ENCODE measurements at regions not wholly inside any gene's neighbourhood (a gene's known extent, or its start where the extent isn't known, plus 50 kb on each side); places are given as distances from the start of the nearest gene placed in this dataset.

GRCh38 chr19:29336425-29336824, 123.5 kb upstream of the UQCRFS1 start:
- Histone ChIP-seq H3K27me3 (ENCODE audit: control insufficient read depth in 1 of 2, insufficient read depth in 2 of 2, low read length in 1 of 2) (no peaks in the 10 kb centered on the region), H3K4me3 (ENCODE audit: low read length in 2 of 2) (no peak overlapping the region), H3K36me3 (ENCODE audit: control insufficient read depth in 1 of 2, insufficient read depth in 2 of 2, low read length in 1 of 2) (no peaks in the 10 kb centered on the region), H3K4me1 (ENCODE audit: control insufficient read depth in 1 of 2, insufficient read depth in 2 of 2, low read length in 2 of 2) (no peaks in the 10 kb centered on the region), H3K27ac (ENCODE audit: low read depth in 1 of 2, low read length in 2 of 2) (no peak overlapping the region), H3K9me3 (ENCODE audit: control insufficient read depth, low read length) (peaks cover 3% of the 10 kb centered on the region)
- intact Hi-C loops (cut with DNase I), result no loop called here
- ATAC-seq (ENCODE audit: low FRiP score), result no peak
- DNase-seq, result no peak
- 63 to 65% methylated on average over 5 of the region's 5 CpGs for WGBS, 2 donors

DNA sequence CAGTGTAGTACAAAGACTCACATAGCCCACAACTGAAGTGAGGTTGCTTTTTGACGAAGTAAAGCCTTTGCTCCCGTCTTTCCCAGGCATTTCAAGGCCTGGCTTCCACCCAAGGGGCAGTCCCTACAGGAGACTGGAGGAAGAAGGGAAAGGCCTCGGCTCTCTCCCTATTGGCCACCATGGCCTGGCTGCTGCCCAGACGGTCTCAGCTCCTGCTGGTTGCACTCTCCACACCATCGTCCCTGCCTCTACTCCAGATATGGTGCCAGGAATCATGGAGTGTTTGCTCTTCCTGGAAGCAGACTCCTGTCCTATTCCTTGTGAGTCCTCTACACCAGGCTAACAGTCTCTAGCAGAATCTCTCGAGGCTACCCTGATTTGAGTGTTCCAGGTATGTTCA, 124.1 kb upstream of the UQCRFS1 start:
- Histone ChIP-seq H3K27me3 (ENCODE audit: control insufficient read depth in 1 of 2, insufficient read depth in 2 of 2, low read length in 1 of 2) (no peaks in the 10 kb centered on the region), H3K36me3 (ENCODE audit: control insufficient read depth in 1 of 2, insufficient read depth in 2 of 2, low read length in 1 of 2) (no peaks in the 10 kb centered on the region), H3K4me3 (ENCODE audit: low read length in 2 of 2) (no peak overlapping the region), H3K4me1 (ENCODE audit: control insufficient read depth in 1 of 2, insufficient read depth in 2 of 2, low read length in 2 of 2) (no peaks in the 10 kb centered on the region), H3K9me3 (ENCODE audit: control insufficient read depth, low read length) (peaks cover 3% of the 10 kb centered on the region), H3K27ac (ENCODE audit: low read depth in 1 of 2, low read length in 2 of 2) (no peak overlapping the region)
- intact Hi-C loops (cut with DNase I), result no loop called here
- 55 to 64% methylated on average over 6 of the region's 6 CpGs for WGBS, 2 donors
- no peak for ATAC-seq (ENCODE audit: low FRiP score)
- DNase-seq, result no peak

GRCh38 chr19:29338480-29338879, 125.5 kb upstream of the UQCRFS1 start:
- ATAC-seq (ENCODE audit: low FRiP score), result no peak
- no peak for DNase-seq
- H3K9me3 ChIP-seq (ENCODE audit: control insufficient read depth, low read length), result peaks cover 3% of the 10 kb centered on the region
- H3K27me3 ChIP-seq (ENCODE audit: control insufficient read depth in 1 of 2, insufficient read depth in 2 of 2, low read length in 1 of 2), result no peaks in the 10 kb centered on the region
- intact Hi-C loops (cut with DNase I), result no loop called here
- no peak overlapping the region for H3K27ac ChIP-seq (ENCODE audit: low read depth in 1 of 2, low read length in 2 of 2)
- WGBS, 2 donors, result 30 to 36% methylated on average over 1 of the region's 1 CpG
- no peaks in the 10 kb centered on the region for H3K4me1 ChIP-seq (ENCODE audit: control insufficient read depth in 1 of 2, insufficient read depth in 2 of 2, low read length in 2 of 2)
- H3K4me3 ChIP-seq (ENCODE audit: low read length in 2 of 2), result no peak overlapping the region
- H3K36me3 ChIP-seq (ENCODE audit: control insufficient read depth in 1 of 2, insufficient read depth in 2 of 2, low read length in 1 of 2), result no peaks in the 10 kb centered on the region

DNA sequence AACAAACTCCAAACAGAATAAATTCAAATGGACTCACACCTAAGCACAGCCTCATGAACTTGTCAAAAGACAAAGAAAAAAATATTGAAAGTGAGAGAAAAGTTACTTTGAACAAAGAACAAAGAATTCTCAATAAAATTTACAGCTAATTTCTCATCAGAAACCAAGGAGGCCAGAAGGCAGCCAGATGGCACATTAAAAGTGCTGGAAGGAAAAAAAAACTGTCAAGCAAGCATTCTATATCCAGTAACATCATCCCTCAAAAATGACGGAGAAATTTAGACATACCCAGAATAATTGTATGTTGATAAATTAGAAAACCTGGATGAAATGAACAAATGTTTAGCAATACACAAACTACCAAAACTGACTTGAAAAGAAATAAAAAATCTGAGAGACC, 129.8 kb upstream of the UQCRFS1 start:
- no peak overlapping the region for H3K27ac ChIP-seq (ENCODE audit: low read depth in 1 of 2, low read length in 2 of 2)
- ATAC-seq (ENCODE audit: low FRiP score), result no peak
- H3K4me1 ChIP-seq (ENCODE audit: control insufficient read depth in 1 of 2, insufficient read depth in 2 of 2, low read length in 2 of 2), result no peaks in the 10 kb centered on the region
- peaks cover 2% of the 10 kb centered on the region for H3K9me3 ChIP-seq (ENCODE audit: control insufficient read depth, low read length)
- DNase-seq, result no peak
- intact Hi-C loops (cut with DNase I), result no loop called here
- 86 to 87% methylated on average over 1 of the region's 1 CpG for WGBS, 2 donors
- no peaks in the 10 kb centered on the region for H3K27me3 ChIP-seq (ENCODE audit: control insufficient read depth in 1 of 2, insufficient read depth in 2 of 2, low read length in 1 of 2)
- no peak overlapping the region for H3K4me3 ChIP-seq (ENCODE audit: low read length in 2 of 2)
- no peaks in the 10 kb centered on the region for H3K36me3 ChIP-seq (ENCODE audit: control insufficient read depth in 1 of 2, insufficient read depth in 2 of 2, low read length in 1 of 2)

GRCh38 chr19:29364224-29364726, 151.3 kb upstream of the UQCRFS1 start:
- intact Hi-C loops (cut with DNase I), result no loop called here
- no peaks in the 10 kb centered on the region for H3K36me3 ChIP-seq (ENCODE audit: control insufficient read depth in 1 of 2, insufficient read depth in 2 of 2, low read length in 1 of 2)
- 34 to 40% methylated on average over 10 of the region's 10 CpGs for WGBS, 2 donors
- no peaks in the 10 kb centered on the region for H3K4me1 ChIP-seq (ENCODE audit: control insufficient read depth in 1 of 2, insufficient read depth in 2 of 2, low read length in 2 of 2)
- H3K27ac ChIP-seq (ENCODE audit: low read depth in 1 of 2, low read length in 2 of 2), result no peak overlapping the region
- DNase-seq (no peak), ATAC-seq (ENCODE audit: low FRiP score) (no peak)
- peaks cover 1% of the 10 kb centered on the region for H3K9me3 ChIP-seq (ENCODE audit: control insufficient read depth, low read length)
- H3K27me3 ChIP-seq (ENCODE audit: control insufficient read depth in 1 of 2, insufficient read depth in 2 of 2, low read length in 1 of 2), result peaks cover 0 to 2% of the 10 kb centered on the region in 2 donors
- H3K4me3 ChIP-seq (ENCODE audit: low read length in 2 of 2), result no peak overlapping the region

GRCh38 chr19:29364999-29365398, 152.0 kb upstream of the UQCRFS1 start:
- 94 to 97% methylated on average over 1 of the region's 1 CpG for WGBS, 2 donors
- Histone ChIP-seq H3K4me3 (ENCODE audit: low read length in 2 of 2) (no peak overlapping the region), H3K9me3 (ENCODE audit: control insufficient read depth, low read length) (peaks cover 1% of the 10 kb centered on the region), H3K36me3 (ENCODE audit: control insufficient read depth in 1 of 2, insufficient read depth in 2 of 2, low read length in 1 of 2) (no peaks in the 10 kb centered on the region), H3K27ac (ENCODE audit: low read depth in 1 of 2, low read length in 2 of 2) (no peak overlapping the region), H3K4me1 (ENCODE audit: control insufficient read depth in 1 of 2, insufficient read depth in 2 of 2, low read length in 2 of 2) (no peaks in the 10 kb centered on the region), H3K27me3 (ENCODE audit: control insufficient read depth in 1 of 2, insufficient read depth in 2 of 2, low read length in 1 of 2) (peaks cover 0 to 2% of the 10 kb centered on the region in 2 donors)
- intact Hi-C loops (cut with DNase I), result no loop called here
- DNase-seq (no peak), ATAC-seq (ENCODE audit: low FRiP score) (no peak)

DNA sequence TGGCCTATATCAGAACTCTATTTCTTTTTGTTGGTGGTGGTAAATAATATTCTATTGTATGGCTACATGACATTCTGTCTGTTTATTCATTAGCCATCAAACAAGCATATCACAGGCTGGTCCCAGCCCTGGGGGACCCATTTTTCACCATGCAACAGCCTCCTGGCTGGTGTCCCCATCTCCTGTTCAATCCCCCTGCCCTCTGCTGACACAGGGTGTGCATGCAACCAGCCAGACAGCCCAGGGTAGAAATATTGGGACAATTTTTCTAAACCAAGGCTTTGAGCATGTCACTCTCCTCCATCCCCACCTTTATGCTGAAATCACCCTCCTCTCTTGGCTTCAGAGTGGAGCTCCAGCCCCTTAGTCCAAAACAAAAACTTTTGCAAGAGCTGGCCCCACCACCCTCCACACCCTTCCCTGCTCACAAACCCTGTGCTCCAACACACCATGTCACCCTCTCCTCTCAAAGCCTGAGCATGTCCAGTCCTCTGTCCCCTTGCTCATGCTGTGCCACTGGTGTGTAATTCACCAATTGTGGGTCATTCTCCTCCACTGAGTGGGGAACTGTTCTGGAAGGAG, 153.0 kb upstream of the UQCRFS1 start:
- H3K4me1 ChIP-seq (ENCODE audit: control insufficient read depth in 1 of 2, insufficient read depth in 2 of 2, low read length in 2 of 2), result no peaks in the 10 kb centered on the region
- no peaks in the 10 kb centered on the region for H3K36me3 ChIP-seq (ENCODE audit: control insufficient read depth in 1 of 2, insufficient read depth in 2 of 2, low read length in 1 of 2)
- intact Hi-C loops (cut with DNase I), result no loop called here
- ATAC-seq (ENCODE audit: low FRiP score) (no peak), DNase-seq (no peak)
- peaks cover 0 to 2% of the 10 kb centered on the region in 2 donors for H3K27me3 ChIP-seq (ENCODE audit: control insufficient read depth in 1 of 2, insufficient read depth in 2 of 2, low read length in 1 of 2)
- no peak overlapping the region for H3K27ac ChIP-seq (ENCODE audit: low read depth in 1 of 2, low read length in 2 of 2)
- no peak overlapping the region for H3K4me3 ChIP-seq (ENCODE audit: low read length in 2 of 2)
- peaks cover 1% of the 10 kb centered on the region for H3K9me3 ChIP-seq (ENCODE audit: control insufficient read depth, low read length)

DNA sequence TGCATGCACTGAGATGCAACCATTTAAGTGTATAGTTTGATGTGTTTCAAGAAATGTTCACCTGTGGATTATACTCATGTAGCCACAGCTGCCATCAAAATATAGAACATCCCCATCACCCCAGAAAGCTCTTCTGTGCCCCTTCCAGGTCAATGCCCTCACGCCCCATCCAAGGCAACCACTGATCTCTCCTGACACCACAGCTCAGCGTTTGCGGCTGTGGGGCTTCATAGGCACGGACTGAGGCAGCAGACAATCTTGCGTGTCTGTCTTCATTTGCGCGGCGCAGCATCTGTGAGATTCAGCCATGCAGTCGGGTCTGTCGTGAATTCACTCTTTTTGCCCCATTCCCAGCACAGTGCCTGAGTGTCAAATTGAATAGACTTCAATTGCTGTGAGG, 153.8 kb upstream of the UQCRFS1 start:
- DNase-seq (no peak), ATAC-seq (ENCODE audit: low FRiP score) (no peak)
- no peaks in the 10 kb centered on the region for H3K4me1 ChIP-seq (ENCODE audit: control insufficient read depth in 1 of 2, insufficient read depth in 2 of 2, low read length in 2 of 2)
- intact Hi-C loops (cut with DNase I), result no loop called here
- no peak overlapping the region for H3K4me3 ChIP-seq (ENCODE audit: low read length in 2 of 2)
- peaks cover 0 to 2% of the 10 kb centered on the region in 2 donors for H3K27me3 ChIP-seq (ENCODE audit: control insufficient read depth in 1 of 2, insufficient read depth in 2 of 2, low read length in 1 of 2)
- H3K9me3 ChIP-seq (ENCODE audit: control insufficient read depth, low read length), result peaks cover 1% of the 10 kb centered on the region
- H3K27ac ChIP-seq (ENCODE audit: low read depth in 1 of 2, low read length in 2 of 2), result no peak overlapping the region
- WGBS, 2 donors, result 85 to 86% methylated on average over 10 of the region's 10 CpGs
- H3K36me3 ChIP-seq (ENCODE audit: control insufficient read depth in 1 of 2, insufficient read depth in 2 of 2, low read length in 1 of 2), result no peaks in the 10 kb centered on the region

GRCh38 chr19:29367791-29368222, 154.9 kb upstream of the UQCRFS1 start:
- Histone ChIP-seq H3K9me3 (ENCODE audit: control insufficient read depth, low read length) (peaks cover 1% of the 10 kb centered on the region), H3K4me1 (ENCODE audit: control insufficient read depth in 1 of 2, insufficient read depth in 2 of 2, low read length in 2 of 2) (no peaks in the 10 kb centered on the region), H3K27me3 (ENCODE audit: control insufficient read depth in 1 of 2, insufficient read depth in 2 of 2, low read length in 1 of 2) (peaks cover 0 to 2% of the 10 kb centered on the region in 2 donors), H3K27ac (ENCODE audit: low read depth in 1 of 2, low read length in 2 of 2) (no peak overlapping the region), H3K36me3 (ENCODE audit: control insufficient read depth in 1 of 2, insufficient read depth in 2 of 2, low read length in 1 of 2) (no peaks in the 10 kb centered on the region), H3K4me3 (ENCODE audit: low read length in 2 of 2) (no peak overlapping the region)
- no peak for ATAC-seq (ENCODE audit: low FRiP score)
- no peak for DNase-seq
- intact Hi-C loops (cut with DNase I), result no loop called here
- 7 to 10% methylated on average over 7 of the region's 7 CpGs for WGBS, 2 donors

Data from aorta (tissue), 5 donors.